GM18519 (cell line): ENCODE measurements at regions not wholly inside any gene's neighbourhood (a gene's known extent, or its start where the extent isn't known, plus 50 kb on each side); places are given as distances from the start of the nearest gene placed in this dataset.
"Not testable (repeated sequence)": the region's sequence is repeated elsewhere in the genome, so short reads cannot be mapped to it uniquely, and the experiment has no call there.

Source experiments
- ATAC-seq: cut with Tn5 transposase; IDR thresholded peaks from one replicate; pipeline ENCODE4 v1.9.1; 2021; ENCODE audit warnings: mild to moderate bottlenecking, moderate library complexity; ENCODE audit not compliant: unreplicated experiment, low FRiP score

- ATAC-seq: no peak
Measured at GRCh38 chr5:119966028-119966427, 336.7 kb downstream of the FAM170A start.

- ATAC-seq: no peak
Measured at GRCh38 chr5:119968690-119969089, 339.3 kb downstream of the FAM170A start.

DNA sequence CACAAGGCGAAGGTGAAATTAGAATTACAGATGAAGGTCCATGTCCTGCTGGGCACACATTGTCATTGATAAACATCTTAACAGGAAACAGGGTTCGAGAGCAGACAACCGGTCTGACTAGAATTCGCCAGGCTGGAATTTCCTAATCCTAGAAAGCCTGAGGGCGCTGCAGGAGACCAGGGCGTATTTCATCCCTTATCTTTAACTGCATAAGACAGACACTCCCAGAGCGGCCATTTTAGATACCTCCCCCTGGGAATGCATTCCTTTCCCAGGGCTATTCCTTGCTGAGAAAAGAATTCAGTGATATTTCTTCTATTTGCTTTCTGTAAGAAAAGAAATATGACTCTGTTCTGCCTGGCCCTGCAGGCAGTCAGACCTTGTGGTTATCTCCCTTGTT, 357.7 kb downstream of the FAM170A start:
- not testable (repeated sequence) for ATAC-seq

DNA sequence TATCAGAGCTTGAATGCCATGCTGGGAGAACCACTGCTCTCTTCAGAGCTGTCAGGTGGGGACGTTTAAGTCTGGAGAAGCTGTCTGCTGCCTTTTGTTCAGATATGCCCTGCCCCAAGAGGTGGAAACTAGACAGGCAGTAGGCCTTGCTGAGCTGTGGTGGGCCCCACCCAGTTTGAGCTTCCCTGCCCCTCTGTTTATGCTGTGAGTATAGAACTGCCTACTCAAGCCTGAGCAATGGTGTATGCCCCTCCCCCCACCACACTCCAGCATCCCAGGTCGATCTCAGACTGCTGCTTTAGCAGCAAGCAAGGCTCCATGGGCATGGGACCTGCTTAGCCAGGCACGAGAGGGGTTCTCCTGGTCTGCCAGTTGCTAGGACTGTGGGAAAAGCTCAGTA, 362.3 kb downstream of the FAM170A start:
- ATAC-seq: no peak

GRCh38 chr5:119996128-119996527, 366.8 kb downstream of the FAM170A start:
- ATAC-seq: no peak

DNA sequence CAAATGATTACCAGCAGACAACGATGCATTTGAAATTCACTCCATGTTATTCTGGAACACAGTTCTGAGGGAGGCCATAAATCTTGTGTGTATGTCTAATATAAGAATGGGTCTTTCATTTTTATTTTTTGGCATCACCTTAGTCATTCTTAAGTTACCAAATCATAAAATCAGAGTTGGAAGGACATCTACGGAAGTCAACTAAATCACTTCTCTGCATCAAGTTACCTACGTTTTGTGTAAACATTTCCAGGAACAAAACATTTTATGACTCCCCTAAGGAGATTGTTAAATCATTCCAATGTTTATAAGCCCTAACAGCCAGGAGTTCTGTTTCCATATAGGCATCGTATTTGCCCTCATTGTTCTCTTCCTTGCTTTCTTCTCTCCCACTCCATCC, 378.2 kb downstream of the FAM170A start:
- ATAC-seq: no peak

DNA sequence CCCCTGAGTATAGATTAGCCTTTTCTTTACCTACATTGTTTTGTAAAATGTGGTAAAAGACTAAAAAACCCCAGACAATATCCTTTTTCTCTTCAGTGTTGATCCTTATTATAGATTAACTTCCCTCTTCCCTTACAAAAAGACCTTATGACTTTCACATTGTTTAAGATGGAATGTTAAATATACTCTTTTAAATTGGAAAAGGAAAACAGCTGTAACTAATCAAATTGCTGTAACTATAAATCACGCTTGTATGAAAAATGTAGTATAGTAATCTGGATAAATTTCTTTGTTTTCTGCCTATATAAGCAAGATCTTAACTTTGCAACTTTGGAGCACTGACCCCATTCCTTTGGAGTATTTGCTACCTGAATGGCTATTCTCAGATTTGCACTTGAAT, 383.1 kb downstream of the FAM170A start:
- ATAC-seq: no peak

DNA sequence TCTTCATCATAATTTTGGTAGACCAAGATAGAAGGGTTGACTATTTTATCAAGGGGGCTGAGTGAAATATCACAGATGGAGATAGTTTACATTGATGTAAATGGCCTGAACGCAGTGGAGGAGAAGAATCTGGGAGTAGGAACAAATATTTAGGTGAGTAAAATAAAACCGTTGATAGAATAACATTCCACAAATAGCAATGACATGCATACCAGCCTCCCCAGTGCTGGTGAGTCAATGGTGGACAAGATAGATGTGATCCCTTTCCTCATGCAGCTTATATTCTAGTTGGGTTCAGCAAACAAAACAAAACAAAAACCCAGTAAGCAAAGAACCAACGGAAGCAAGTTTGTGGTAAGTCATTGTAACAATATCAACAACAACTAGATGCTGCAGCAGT, 385.2 kb downstream of the FAM170A start:
- ATAC-seq: no peak

GRCh38 chr5:120016717-120017382, 387.5 kb downstream of the FAM170A start:
- ATAC-seq: no peak

DNA sequence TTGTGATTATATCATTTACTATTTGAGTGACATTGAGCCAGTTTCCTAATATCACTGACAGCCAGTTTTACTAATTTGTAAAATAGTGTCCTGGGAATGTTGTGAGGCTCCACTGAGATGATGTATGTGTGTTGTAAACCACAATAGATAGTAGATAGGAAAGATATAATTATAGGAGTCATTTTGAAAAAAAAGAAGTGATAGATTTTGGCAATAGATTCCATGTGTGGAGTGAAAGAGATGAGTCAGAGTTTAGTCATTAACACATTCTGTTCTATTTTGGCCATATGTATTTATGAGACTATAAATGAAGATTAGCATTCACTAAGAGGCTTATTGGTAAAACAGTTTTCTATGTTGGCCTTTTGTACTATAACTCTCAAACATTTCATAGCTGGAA, 388.2 kb downstream of the FAM170A start:
- no peak for ATAC-seq

DNA sequence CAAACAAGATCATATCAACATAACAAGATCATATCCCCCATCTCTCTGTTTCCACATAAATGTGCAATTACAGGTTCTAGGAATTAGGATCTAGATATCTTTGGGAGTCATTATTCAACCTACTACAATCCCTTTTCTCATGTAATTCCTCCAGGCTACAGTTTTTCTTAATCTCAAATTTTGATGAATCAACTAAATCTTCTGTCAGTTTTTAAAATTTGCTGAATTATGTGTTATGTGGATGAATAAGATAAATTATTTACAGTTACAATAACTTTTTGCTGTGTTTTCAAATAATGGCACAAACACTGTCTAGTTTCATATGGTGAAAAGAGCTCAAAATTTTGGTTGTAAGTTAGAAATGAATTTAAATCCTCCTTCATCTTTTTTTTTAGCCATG, 405.8 kb downstream of the FAM170A start:
- no peak for ATAC-seq

DNA sequence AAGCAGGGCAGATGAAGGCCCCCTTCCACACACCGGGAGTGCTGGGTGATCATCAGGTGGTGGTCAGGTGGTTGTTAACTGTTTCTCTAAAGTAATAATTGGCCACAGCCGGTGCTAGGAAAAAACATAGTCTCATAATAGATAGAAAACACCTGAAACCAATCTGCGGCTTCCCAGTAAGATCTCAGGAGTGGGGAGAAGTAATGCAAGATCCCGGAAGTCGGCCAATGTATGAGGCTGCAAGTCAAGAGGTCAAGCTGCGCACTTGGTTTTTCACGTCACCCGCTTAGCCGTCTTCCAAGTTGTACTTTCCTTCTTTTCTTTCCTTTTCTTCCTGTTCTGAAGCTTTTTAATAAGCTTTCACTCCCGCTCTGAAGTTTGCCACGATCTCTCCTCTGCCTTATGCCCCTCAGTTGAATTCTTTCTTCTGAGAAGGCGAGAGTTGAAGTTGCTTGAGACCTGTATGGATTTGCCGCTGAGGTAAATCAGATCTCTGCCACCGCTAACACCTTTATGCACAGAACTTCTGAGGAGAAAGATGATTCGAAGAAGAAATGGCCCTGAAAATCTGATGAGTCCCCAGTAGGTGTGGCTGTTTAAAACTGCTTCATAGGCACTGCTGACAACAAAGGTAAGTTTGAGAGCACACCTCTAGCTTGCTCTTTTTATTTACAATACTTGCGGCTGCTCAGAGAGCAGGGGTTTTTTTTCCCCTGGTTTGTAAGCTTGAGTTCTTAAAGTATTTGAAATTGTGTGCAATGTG, 406.6 kb downstream of the FAM170A start:
- ATAC-seq: no peak

GRCh38 chr5:120037451-120037850, 408.1 kb downstream of the FAM170A start:
- ATAC-seq: no peak

DNA sequence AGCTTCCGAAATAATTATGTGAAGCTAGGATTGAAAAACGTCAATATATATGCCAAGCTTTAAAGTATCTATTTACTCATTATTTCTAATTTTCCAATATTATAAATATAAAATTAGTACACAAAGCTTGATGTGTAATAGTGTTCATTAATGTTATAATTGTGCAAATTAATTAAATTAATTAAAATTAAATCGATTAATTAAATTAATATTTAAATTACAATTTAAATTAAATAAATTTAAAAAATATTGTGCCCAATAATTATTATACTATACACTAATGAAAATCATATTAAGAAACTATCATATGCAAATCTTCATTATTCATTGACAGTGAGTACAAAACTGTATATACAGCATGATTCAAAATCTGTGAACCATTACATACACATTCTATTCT, 409.8 kb downstream of the FAM170A start:
- ATAC-seq: no peak

- ATAC-seq: no peak
Measured at GRCh38 chr5:120043431-120043830, 414.1 kb downstream of the FAM170A start.

DNA sequence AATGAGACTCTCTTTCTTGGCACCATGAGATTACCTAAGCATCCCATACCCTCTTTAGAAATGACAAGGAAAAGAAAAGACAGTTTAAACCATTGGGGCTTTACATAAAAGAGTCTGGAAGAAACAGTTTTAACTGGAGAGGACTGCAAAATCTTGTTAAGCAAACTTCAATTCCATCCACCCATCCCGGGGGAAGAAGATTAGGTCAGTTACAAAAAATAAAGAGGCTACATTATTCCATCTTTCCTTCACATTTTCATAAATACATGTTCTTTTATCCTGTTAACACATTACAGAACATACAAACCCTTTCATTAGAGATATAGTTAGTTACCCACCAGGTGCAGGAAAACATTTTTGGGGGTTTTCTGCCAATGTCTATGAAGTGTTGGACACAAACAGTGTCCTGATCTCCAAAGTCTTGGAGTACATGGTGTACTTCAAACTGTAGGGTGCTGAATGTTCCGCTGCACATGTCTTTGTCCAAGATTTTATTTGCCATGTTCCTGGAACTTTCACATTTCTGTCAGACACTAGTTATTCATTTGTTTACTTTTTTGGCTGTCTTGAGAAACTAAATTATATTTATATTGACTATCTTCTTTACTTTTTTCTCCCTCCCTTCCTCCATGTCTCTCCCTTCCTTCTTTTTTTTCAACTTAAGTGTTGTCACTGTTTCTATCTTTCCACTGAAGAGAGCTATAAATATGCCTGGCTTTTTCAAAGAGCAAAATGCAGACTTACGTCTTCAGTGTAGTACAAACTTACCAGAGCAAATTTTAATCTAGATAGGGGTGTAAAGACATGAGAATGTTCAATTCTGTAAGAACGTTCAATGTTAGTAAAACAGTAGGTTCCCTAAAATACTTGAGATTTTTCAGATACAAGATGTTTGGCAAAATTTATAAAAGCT, 410.9 kb upstream of the PRR16 start:
- no peak for ATAC-seq

DNA sequence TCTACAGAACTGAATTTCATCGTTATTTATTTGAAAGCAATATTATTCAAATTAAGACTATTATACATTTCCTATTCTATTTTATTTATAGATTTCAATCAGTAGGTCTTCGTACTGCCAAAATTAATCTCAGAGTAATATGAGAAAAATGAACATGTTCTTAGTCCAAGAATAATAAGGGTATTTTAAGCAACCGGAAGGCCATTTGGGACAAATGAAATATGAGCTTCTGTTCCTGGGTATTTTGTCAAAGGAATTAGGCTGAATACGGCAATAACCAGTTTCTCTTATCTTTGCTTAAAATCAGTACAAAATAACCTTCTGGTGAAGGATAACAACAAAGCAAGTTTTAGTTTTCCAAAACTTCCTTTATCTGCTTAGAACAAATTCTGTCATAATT, 410.3 kb upstream of the PRR16 start:
- ATAC-seq: no peak

GRCh38 chr5:120055858-120056257, 408.2 kb upstream of the PRR16 start:
- ATAC-seq: no peak

DNA sequence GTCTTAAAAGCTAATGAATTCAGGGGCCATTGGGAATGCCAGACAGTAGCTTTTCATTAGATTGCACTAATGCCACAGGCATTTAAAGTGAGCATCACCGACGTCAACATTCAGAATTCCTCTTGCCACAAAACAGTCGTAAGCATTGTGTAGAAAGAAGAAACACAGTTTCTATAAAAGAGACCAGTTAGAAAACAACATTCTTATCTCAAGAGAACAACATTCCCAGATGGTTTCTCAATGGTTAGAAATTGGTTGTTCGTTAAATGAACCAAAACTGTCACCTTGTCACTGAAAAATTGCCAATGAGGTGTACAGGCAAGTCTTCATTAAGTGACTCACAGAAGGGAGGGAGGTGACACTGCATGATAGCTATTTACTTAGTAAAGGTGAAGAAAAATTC, 401.6 kb upstream of the PRR16 start:
- ATAC-seq: no peak

DNA sequence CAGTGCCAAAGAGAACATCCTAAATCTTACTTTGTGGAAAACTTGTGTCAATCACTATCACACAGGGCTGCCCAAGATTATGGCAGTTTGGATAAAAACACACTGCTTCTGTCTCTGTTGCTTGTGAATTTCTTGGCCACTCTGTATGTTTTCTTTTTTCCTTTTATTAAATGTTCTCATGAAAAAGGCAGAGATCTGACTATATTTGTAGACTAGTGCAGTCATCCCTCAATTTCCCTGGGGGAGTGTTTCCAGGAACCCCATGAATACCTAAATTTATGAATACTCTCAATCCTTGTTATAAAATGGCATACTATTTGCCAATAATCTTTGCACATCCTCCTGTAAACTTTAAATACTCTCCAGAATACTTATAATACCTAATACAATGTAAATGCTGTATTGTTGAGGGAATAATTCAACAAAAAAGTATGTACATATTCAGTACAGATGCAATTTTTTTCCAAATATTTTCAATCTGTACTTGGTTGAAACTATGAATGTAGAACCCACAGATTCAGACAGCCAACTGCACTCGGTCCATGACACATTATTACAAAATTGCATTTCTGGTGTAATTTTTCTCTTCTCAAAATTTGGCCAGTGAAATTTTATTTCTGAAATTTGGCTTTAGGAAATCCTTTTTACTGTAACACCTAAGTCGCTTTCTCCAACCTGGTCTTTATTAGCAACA, 391.9 kb upstream of the PRR16 start:
- ATAC-seq: no peak

GRCh38 chr5:120073722-120074121, 390.4 kb upstream of the PRR16 start:
- ATAC-seq: no peak
